Effector CD8-positive, alpha-beta T cell (primary cell): ENCODE measurements at regions not wholly inside any gene's neighbourhood (a gene's known extent, or its start where the extent isn't known, plus 50 kb on each side); places are given as distances from the start of the nearest gene placed in this dataset.

ENCODE experiments used
- DNase-seq: peaks from one replicate; lab custom pipeline; 2025; lab: John Stamatoyannopoulos, UW

- no peak for DNase-seq
Observed at GRCh38 chr13:74871369-74872070, 610.4 kb downstream of the TBC1D4 start.

- no peak for DNase-seq
Observed at GRCh38 chr13:74870865-74871264, 611.1 kb downstream of the TBC1D4 start.

GRCh38 chr13:74869846-74870245, 612.1 kb downstream of the TBC1D4 start:
- DNase-seq: no peak

- DNase-seq: no peak
Observed at GRCh38 chr13:74868049-74868448, 613.9 kb downstream of the TBC1D4 start.

GRCh38 chr13:74867460-74867859, 614.5 kb downstream of the TBC1D4 start:
- DNase-seq: no peak

GRCh38 chr13:74866101-74866500, 615.9 kb downstream of the TBC1D4 start:
- no peak for DNase-seq

- DNase-seq: no peak
Observed at GRCh38 chr13:74865656-74866055, 616.3 kb downstream of the TBC1D4 start.

- DNase-seq: no peak
Observed at GRCh38 chr13:74860789-74861188, 621.2 kb downstream of the TBC1D4 start.

- no peak for DNase-seq
Observed at GRCh38 chr13:74850893-74851292, 631.1 kb downstream of the TBC1D4 start.

GRCh38 chr13:74847966-74848365, 634.0 kb downstream of the TBC1D4 start:
- DNase-seq: no peak

- no peak for DNase-seq
Observed at GRCh38 chr13:74845806-74846205, 636.2 kb downstream of the TBC1D4 start.

GRCh38 chr13:74841651-74842050, 640.3 kb downstream of the TBC1D4 start:
- DNase-seq: no peak

GRCh38 chr13:74841123-74841522, 640.8 kb downstream of the TBC1D4 start:
- DNase-seq: no peak

- DNase-seq: no peak
Observed at GRCh38 chr13:74839656-74840055, 642.3 kb downstream of the TBC1D4 start.

GRCh38 chr13:74838096-74838495, 643.9 kb downstream of the TBC1D4 start:
- no peak for DNase-seq

GRCh38 chr13:74836628-74837027, 645.3 kb downstream of the TBC1D4 start:
- DNase-seq: no peak

GRCh38 chr13:74835579-74835978, 646.4 kb downstream of the TBC1D4 start:
- no peak for DNase-seq

- DNase-seq: no peak
Observed at GRCh38 chr13:74825938-74826246, 656.1 kb downstream of the TBC1D4 start.

- no peak for DNase-seq
Observed at GRCh38 chr13:74825152-74825937, 656.6 kb downstream of the TBC1D4 start.

GRCh38 chr13:74820809-74821208, 661.2 kb downstream of the TBC1D4 start:
- no peak for DNase-seq

GRCh38 chr13:74819549-74819948, 662.4 kb downstream of the TBC1D4 start:
- DNase-seq: no peak

- no peak for DNase-seq
Observed at GRCh38 chr13:74816737-74817136, 665.2 kb downstream of the TBC1D4 start.

- DNase-seq: no peak
Observed at GRCh38 chr13:74796157-74796556, 662.0 kb upstream of the KLF12 start.

GRCh38 chr13:74795526-74795925, 661.3 kb upstream of the KLF12 start:
- no peak for DNase-seq
